Pancreas (tissue), 10 donors: ENCODE measurements at regions not wholly inside any gene's neighbourhood (a gene's known extent, or its start where the extent isn't known, plus 50 kb on each side); places are given as distances from the start of the nearest gene placed in this dataset.

ENCODE experiments used
- ATAC-seq, 4 donors: fragments of 200-7000 bp; cut with Tn5 transposase; one replicate each; pipeline versions ENCODE4 v1.8.0 to v1.9.1; 2020; ENCODE audit warnings: mild to moderate bottlenecking in 4 of 4, moderate library complexity in 4 of 4
- DNase-seq, 6 donors: peaks; one replicate each; pipeline ENCODE4 v3.0.0-alpha.2; 2020
- FAIRE-seq: peaks from 2 replicates; lab custom pipeline; 2012; peaks lifted over from hg19 to GRCh38; lab: Jason Lieb, UNC
- H3K27ac ChIP-seq, 4 donors: fragments of 200-600 bp; sonication (generic); 1 replicate in 3 of 4; 2 replicates in 1 of 4; pipeline versions ENCODE4 v1.5.0 to v1.8.0; 2020
- H3K27me3 ChIP-seq, 4 donors: fragments of 200-600 bp; one replicate each; pipeline ENCODE4 v1.8.0; 2021
- H3K36me3 ChIP-seq, 3 donors: fragments of 200-600 bp; sonication (generic) in 1 of 3; one replicate each; pipeline versions ENCODE4 v1.5.0 to v1.8.0; 2020 to 2021
- H3K4me1 ChIP-seq, 3 donors: fragments of 200-600 bp; one replicate each; pipeline ENCODE4 v1.8.0; 2021
- H3K4me3 ChIP-seq, 4 donors: fragments of 200-600 bp; sonication (generic) in 2 of 4; one replicate each; pipeline versions ENCODE4 v1.5.0 to v1.8.0; 2020 to 2021
- H3K9me3 ChIP-seq, 4 donors: fragments of 200-600 bp; one replicate each; pipeline ENCODE4 v1.8.0; 2021
- CTCF ChIP-seq, 4 donors: fragments of 200-600 bp; sonication (generic) in 3 of 4; IDR thresholded peaks; one replicate each; pipeline versions ENCODE4 v1.5.0 to v1.8.0; 2021; ENCODE audit warnings: antibody characterized with exemption in 4 of 4
- WGBS, 2 donors: extraction: QIAGEN DNeasy Blood & Tissue Kit; methylation state at CpG; one replicate each; pipeline ENCODE4 v1.1.7; 2013; 5-methylcytosine and 5-hydroxymethylcytosine counted together
- intact Hi-C, 3 donors: fragments of 100-400 bp; cut with DNase I; formaldehyde crosslinking; loops; one replicate each; pipeline versions ENCODE4 v1.11.1 to v1.14.2; 2022
- donor health status: healthy with polysubstance abuse.
- donor health status: DM: no; HTN: no; CAD: no; lungs with moderate emphysema.
- donor health status: DM: no; HTN: no; CAD: no.
- donor health status: control.
- donor health status: control.
- donor health status: Bipolar disorder and iron deficiency.
- donor health status: DM: yes; HTN: yes; CAD: no.
- donor health status: DM: no; HTN: no; CAD: no.
- donor health status: DM: no; HTN: no; CAD: no.
- donor health status: DM: yes; HTN: yes; CAD: no.

- peaks cover 0 to 5% (median 0%) of the 10 kb centered on the region in 3 donors for H3K4me1 ChIP-seq
- H3K36me3 ChIP-seq = no peaks in the 10 kb centered on the region
- no peaks in the 10 kb centered on the region for H3K27me3 ChIP-seq
- WGBS, 2 donors = 81 to 85% methylated on average over 8 of the region's 8 CpGs
- no peak overlapping the region for H3K4me3 ChIP-seq
- DNase-seq (no peak), FAIRE-seq (no peak), ATAC-seq (no peak)
- TF ChIP-seq CTCF (IDR thresholded peaks at IDR 0.05) = no peak
- H3K9me3 ChIP-seq = no peaks in the 10 kb centered on the region
- intact Hi-C loops = no loop called here
- H3K27ac ChIP-seq = no peak overlapping the region
Observed at GRCh38 chr1:232748910-232749368, 56.3 kb upstream of the MAP10 start.

- no peak for DNase-seq
- intact Hi-C loops = no loop called here
Observed at GRCh38 chr1:232751393-232752140, 53.6 kb upstream of the MAP10 start.

GRCh38 chr1:232752365-232752764, 52.9 kb upstream of the MAP10 start:
- ATAC-seq (no peak), FAIRE-seq (no peak)

More at GRCh38 chr1:232751393-232752140, 53.6 kb upstream of the MAP10 start:
- TF ChIP-seq CTCF (IDR thresholded peaks at IDR 0.05) = no peak
- H3K27ac ChIP-seq = no peak overlapping the region
- H3K4me1 ChIP-seq = no peaks in the 10 kb centered on the region
- no peaks in the 10 kb centered on the region for H3K36me3 ChIP-seq
- no peak for FAIRE-seq
- H3K4me3 ChIP-seq = no peak overlapping the region
- H3K27me3 ChIP-seq = no peaks in the 10 kb centered on the region
- no peaks in the 10 kb centered on the region for H3K9me3 ChIP-seq
- ATAC-seq = no peak
- 57 to 61% methylated on average over 7 of the region's 7 CpGs for WGBS, 2 donors

GRCh38 chr1:232754930-232755329, 50.3 kb upstream of the MAP10 start:
- no peak for TF ChIP-seq CTCF (IDR thresholded peaks at IDR 0.05)
- DNase-seq (no peak), ATAC-seq (no peak), FAIRE-seq (no peak)
- H3K9me3 ChIP-seq = no peaks in the 10 kb centered on the region
- no peaks in the 10 kb centered on the region for H3K36me3 ChIP-seq
- no peaks in the 10 kb centered on the region for H3K27me3 ChIP-seq
- no peaks in the 10 kb centered on the region for H3K4me1 ChIP-seq
- H3K4me3 ChIP-seq = no peak overlapping the region
- intact Hi-C loops = no loop called here
- 55 to 79% methylated on average over 1 of the region's 1 CpG for WGBS, 2 donors
- H3K27ac ChIP-seq = no peak overlapping the region

More at GRCh38 chr1:232752365-232752764, 52.9 kb upstream of the MAP10 start:
- Histone ChIP-seq H3K27ac (no peak overlapping the region), H3K4me3 (no peak overlapping the region), H3K9me3 (no peaks in the 10 kb centered on the region), H3K27me3 (no peaks in the 10 kb centered on the region), H3K4me1 (no peaks in the 10 kb centered on the region), H3K36me3 (no peaks in the 10 kb centered on the region)
- 21 to 25% methylated on average over 1 of the region's 1 CpG for WGBS, 2 donors
- no peak for TF ChIP-seq CTCF (IDR thresholded peaks at IDR 0.05)
- intact Hi-C loops = no loop called here
- DNase-seq = no peak
